H9 (cell line): ENCODE measurements at regions not wholly inside any gene's neighbourhood (a gene's known extent, or its start where the extent isn't known, plus 50 kb on each side); places are given as distances from the start of the nearest gene placed in this dataset.

Source experiments
- DNase-seq: peaks from one replicate; pipeline ENCODE4 v3.0.0-alpha.2; 2017
- H2AFZ ChIP-seq: one replicate; pipeline ENCODE4 v1.6.1; 2013; ENCODE audit warnings: mild to moderate bottlenecking, low read length, control low read depth, moderate library complexity
- H2AK5ac ChIP-seq: 2 replicates; pipeline ENCODE4 v1.6.1; 2013; ENCODE audit warnings: low read length, control low read depth, mixed read lengths; ENCODE audit not compliant: insufficient read length
- H2BK120ac ChIP-seq: one replicate; pipeline ENCODE4 v1.6.1; 2013; ENCODE audit warnings: low read depth, mild to moderate bottlenecking, low read length, control low read depth, inconsistent platforms; ENCODE audit not compliant: poor library complexity, severe bottlenecking
- H2BK12ac ChIP-seq: 2 replicates; pipeline ENCODE4 v1.6.1; 2013; ENCODE audit warnings: low read length, control low read depth, mixed read lengths, low read depth; ENCODE audit not compliant: insufficient read length
- H2BK15ac ChIP-seq: 2 replicates; pipeline ENCODE4 v1.6.1; 2013; ENCODE audit warnings: low read depth, low read length, control low read depth
- H2BK20ac ChIP-seq: one replicate; pipeline ENCODE4 v1.6.1; 2013; ENCODE audit warnings: low read depth, mild to moderate bottlenecking, low read length, control low read depth, inconsistent platforms; ENCODE audit not compliant: poor library complexity, severe bottlenecking
- H2BK5ac ChIP-seq: 2 replicates; pipeline ENCODE4 v1.6.1; 2013; ENCODE audit warnings: low read length, control low read depth, mixed read lengths; ENCODE audit not compliant: insufficient read length
- H3K14ac ChIP-seq: 2 replicates; pipeline ENCODE4 v1.6.1; 2013; ENCODE audit warnings: low read length, control low read depth; ENCODE audit not compliant: insufficient read depth
- H3K18ac ChIP-seq: 2 replicates; pipeline ENCODE4 v1.6.1; 2013; ENCODE audit warnings: low read depth, mild to moderate bottlenecking, mixed read lengths, low read length, control low read depth; ENCODE audit not compliant: insufficient read length
- H3K23ac ChIP-seq: 2 replicates; pipeline ENCODE4 v1.6.1; 2013; ENCODE audit warnings: low read length, control low read depth, mixed read lengths, low read depth; ENCODE audit not compliant: insufficient read length
- H3K23me2 ChIP-seq: 2 replicates; pipeline ENCODE4 v1.6.1; 2013; ENCODE audit warnings: low read depth, mild to moderate bottlenecking, mixed read lengths, low read length, control low read depth; ENCODE audit not compliant: insufficient read length, poor library complexity, severe bottlenecking
- H3K27ac ChIP-seq: 2 replicates; pipeline ENCODE4 v1.5.1; 2013; ENCODE audit warnings: low read length, control low read depth, mixed read lengths, low read depth; ENCODE audit not compliant: insufficient read length
- H3K27me3 ChIP-seq: 2 replicates; pipeline ENCODE4 v1.6.1; 2013; ENCODE audit warnings: low read length, control low read depth, inconsistent platforms; ENCODE audit not compliant: insufficient read depth
- H3K4ac ChIP-seq: 2 replicates; pipeline ENCODE4 v1.6.1; 2013; ENCODE audit warnings: low read depth, mild to moderate bottlenecking, control low read depth, inconsistent platforms, low read length, moderate library complexity
- H3K4me1 ChIP-seq: 2 replicates; pipeline ENCODE4 v1.6.1; 2013; ENCODE audit warnings: low read length, control low read depth, inconsistent platforms; ENCODE audit not compliant: insufficient read depth
- H3K4me2 ChIP-seq: 2 replicates; pipeline ENCODE4 v1.6.1; 2013; ENCODE audit warnings: low read length, control low read depth, mixed read lengths; ENCODE audit not compliant: insufficient read length, insufficient read depth
- H3K56ac ChIP-seq: 2 replicates; pipeline ENCODE4 v1.6.1; 2013; ENCODE audit warnings: low read depth, mild to moderate bottlenecking, mixed read lengths, low read length, control low read depth; ENCODE audit not compliant: insufficient read length
- H3K79me1 ChIP-seq: 2 replicates; pipeline ENCODE4 v1.6.1; 2013; ENCODE audit warnings: low read depth, mild to moderate bottlenecking, moderate library complexity, low read length, control low read depth, inconsistent platforms; ENCODE audit not compliant: insufficient read depth, poor library complexity, severe bottlenecking
- H3K79me2 ChIP-seq: 2 replicates; pipeline ENCODE4 v1.6.1; 2013; ENCODE audit warnings: low read length, control low read depth, inconsistent platforms; ENCODE audit not compliant: insufficient read depth
- H3K9ac ChIP-seq: 2 replicates; pipeline ENCODE4 v1.6.1; 2013; ENCODE audit warnings: low read length, control low read depth, mixed read lengths; ENCODE audit not compliant: insufficient read length; ENCODE audit errors: extremely low read depth
- H3K9me3 ChIP-seq: one replicate; pipeline ENCODE4 v1.6.1; 2013; ENCODE audit warnings: low read depth, low read length, inconsistent platforms; ENCODE audit not compliant: control insufficient read depth
- H3T11ph ChIP-seq: one replicate; pipeline ENCODE4 v1.6.1; 2013; ENCODE audit warnings: mild to moderate bottlenecking, low read length, control low read depth, inconsistent platforms
- H4K20me1 ChIP-seq: one replicate; pipeline ENCODE4 v1.6.1; 2013; ENCODE audit not compliant: control insufficient read depth, insufficient read length, insufficient read depth
- H4K5ac ChIP-seq: 2 replicates; pipeline ENCODE4 v1.6.1; 2013; ENCODE audit warnings: low read depth, mild to moderate bottlenecking, mixed read lengths, low read length, control low read depth; ENCODE audit not compliant: insufficient read length
- H4K8ac ChIP-seq: replicated peaks from 2 replicates; pipeline ENCODE4 v1.6.1; 2013; ENCODE audit warnings: low read length, control low read depth, mixed read lengths, low read depth; ENCODE audit not compliant: insufficient read length
- H4K91ac ChIP-seq: 2 replicates; pipeline ENCODE4 v1.6.1; 2013; ENCODE audit warnings: low read depth, mild to moderate bottlenecking, moderate library complexity, mixed read lengths, low read length, control low read depth; ENCODE audit not compliant: insufficient read length
- H3K27ac Mint-ChIP-seq, 3 experiments: 2 replicates in 2 of 3; 3 replicates in 1 of 3; pipeline ENCODE4 v1.8.0; 2020 to 2021; ENCODE audit warnings: mixed read lengths in 3 of 3, mild to moderate bottlenecking in 1 of 3, moderate library complexity in 1 of 3
- H3K27me3 Mint-ChIP-seq: 2 replicates; pipeline ENCODE4 v1.8.0; 2021; ENCODE audit warnings: low read depth, mild to moderate bottlenecking, moderate library complexity, mixed read lengths
- H3K36me3 Mint-ChIP-seq, 3 experiments: 2 replicates in 2 of 3; 3 replicates in 1 of 3; pipeline ENCODE4 v1.8.0; 2020 to 2021; ENCODE audit warnings: low read depth in 3 of 3, mixed read lengths in 3 of 3; ENCODE audit not compliant: insufficient read depth in 1 of 3
- H3K4me1 Mint-ChIP-seq, 2 experiments: 2 replicates each; pipeline ENCODE4 v1.8.0; 2020; ENCODE audit warnings: mixed read lengths in 2 of 2
- H3K4me3 Mint-ChIP-seq, 2 experiments: 2 replicates in 1 of 2; 3 replicates in 1 of 2; pipeline ENCODE4 v1.8.0; 2020 to 2021; ENCODE audit warnings: mild to moderate bottlenecking in 2 of 2, mixed read lengths in 2 of 2, moderate library complexity in 1 of 2
- H3K9me3 Mint-ChIP-seq, 2 experiments: 2 replicates in 1 of 2; 3 replicates in 1 of 2; pipeline ENCODE4 v1.8.0; 2020; ENCODE audit warnings: mild to moderate bottlenecking in 2 of 2, mixed read lengths in 2 of 2, moderate library complexity in 1 of 2
- CTCF ChIP-seq: fragments of 200-600 bp; sonication (generic); conservative IDR thresholded peaks from 3 replicates; pipeline ENCODE4 v1.8.0; 2021; ENCODE audit warnings: antibody characterized with exemption, mild to moderate bottlenecking
- WGBS: extraction: QIAGEN DNeasy Blood & Tissue Kit; methylation state at CpG from one replicate; pipeline ENCODE4 v1.1.7; 2013; ENCODE audit warnings: missing lambda C conversion rate, low lambda C conversion rate, mixed read lengths; ENCODE audit not compliant: insufficient read length; ENCODE audit errors: extremely low coverage; 5-methylcytosine and 5-hydroxymethylcytosine counted together

- H3K27me3 Mint-ChIP-seq = no peaks in the 10 kb centered on the region
- H3K14ac ChIP-seq = no peak overlapping the region
- H3K9me3 ChIP-seq = no peaks in the 10 kb centered on the region
- no peaks in the 10 kb centered on the region for H3K4me1 Mint-ChIP-seq
- DNase-seq = no peak
- no peak overlapping the region for H3K27ac Mint-ChIP-seq
- H3K27ac ChIP-seq = no peak overlapping the region
- no peak overlapping the region for H4K8ac ChIP-seq
- H3K56ac ChIP-seq = no peak overlapping the region
- H3T11ph ChIP-seq = no peak overlapping the region
- no CpG with 5 or more reads among the region's 1 CpG for WGBS
- H2BK5ac ChIP-seq = no peak overlapping the region
- peaks cover 4 to 23% of the 10 kb centered on the region in 2 experiments for H3K9me3 Mint-ChIP-seq
- no peaks in the 10 kb centered on the region for H3K27me3 ChIP-seq
- H3K4ac ChIP-seq = no peak overlapping the region
- no peak overlapping the region for H3K4me2 ChIP-seq
- TF ChIP-seq CTCF = no peak
- no peak overlapping the region for H3K9ac ChIP-seq
- H4K20me1 ChIP-seq = no peaks in the 10 kb centered on the region
- H3K23ac ChIP-seq = no peak overlapping the region
- no peaks in the 10 kb centered on the region for H3K79me1 ChIP-seq
- no peak overlapping the region for H2BK12ac ChIP-seq
- no peak overlapping the region for H3K4me3 Mint-ChIP-seq
- no peak overlapping the region for H2BK120ac ChIP-seq
- no peak overlapping the region for H4K5ac ChIP-seq
- H2AK5ac ChIP-seq = no peak overlapping the region
- H2BK20ac ChIP-seq = no peak overlapping the region
- H3K4me1 ChIP-seq = no peaks in the 10 kb centered on the region
- H2AFZ ChIP-seq = no peak overlapping the region
- no peak overlapping the region for H3K18ac ChIP-seq
- H3K23me2 ChIP-seq = no peaks in the 10 kb centered on the region
- H4K91ac ChIP-seq = no peak overlapping the region
- H3K79me2 ChIP-seq = no peaks in the 10 kb centered on the region
- H3K36me3 Mint-ChIP-seq = peaks cover 0 to 19% (median 5%) of the 10 kb centered on the region in 3 experiments; a peak in 5 of 7 replicates
- H2BK15ac ChIP-seq = no peak overlapping the region
These were observed 633.3 kb downstream of the ANKRD50 start for GRCh38 chr4:124079174-124079780.
